ENCODE measurements at regions not wholly inside any gene's neighbourhood (a gene's known extent, or its start where the extent isn't known, plus 50 kb on each side); places are given as distances from the start of the nearest gene placed in this dataset.

GRCh38 chr17:73774852-73775251 lies 130.6 kb upstream of the SDK2 start:
- no peak overlapping the region for H3K27ac ChIP-seq (ENCODE audit: low read length)
- H3K9me3 ChIP-seq (replicated peaks; ENCODE audit: insufficient read depth, low read length): no peaks in the 10 kb centered on the region
- no peaks in the 10 kb centered on the region for H3F3A ChIP-seq (ENCODE audit: insufficient read depth, low read length)
- H3K36me3 ChIP-seq (replicated peaks; ENCODE audit: insufficient read depth, low read length): no peaks in the 10 kb centered on the region
- no peak overlapping the region for H3K4me3 ChIP-seq (ENCODE audit: low read length)
- H3K9ac ChIP-seq (ENCODE audit: low read length): no peak overlapping the region
- no peaks in the 10 kb centered on the region for H3K9me2 ChIP-seq (replicated peaks; ENCODE audit: insufficient read depth, low read length)
- H3K4me1 ChIP-seq (ENCODE audit: low read length): no peaks in the 10 kb centered on the region
- DNase-seq: no peak
- peaks cover 30% of the 10 kb centered on the region for H3K27me3 ChIP-seq (replicated peaks; ENCODE audit: insufficient read depth, low read length)
- no peak overlapping the region for H2AFZ ChIP-seq (ENCODE audit: low read length)
- no peak for TF ChIP-seq EZH2 (optimal IDR thresholded peaks at IDR 0.05; ENCODE audit: low read depth, low read length)
- no peak for TF ChIP-seq CTCF (IDR thresholded peaks at IDR 0.05; ENCODE audit: low read length)
- no peak for TF ChIP-seq EZH2phosphoT487 (IDR thresholded peaks at IDR 0.05; ENCODE audit: low read length)
- H3K4me2 ChIP-seq (ENCODE audit: low read depth, low read length): no peak overlapping the region
- H3K79me2 ChIP-seq (ENCODE audit: low read length): no peaks in the 10 kb centered on the region
- H4K20me1 ChIP-seq (ENCODE audit: insufficient read depth, low read length): no peaks in the 10 kb centered on the region

DNA sequence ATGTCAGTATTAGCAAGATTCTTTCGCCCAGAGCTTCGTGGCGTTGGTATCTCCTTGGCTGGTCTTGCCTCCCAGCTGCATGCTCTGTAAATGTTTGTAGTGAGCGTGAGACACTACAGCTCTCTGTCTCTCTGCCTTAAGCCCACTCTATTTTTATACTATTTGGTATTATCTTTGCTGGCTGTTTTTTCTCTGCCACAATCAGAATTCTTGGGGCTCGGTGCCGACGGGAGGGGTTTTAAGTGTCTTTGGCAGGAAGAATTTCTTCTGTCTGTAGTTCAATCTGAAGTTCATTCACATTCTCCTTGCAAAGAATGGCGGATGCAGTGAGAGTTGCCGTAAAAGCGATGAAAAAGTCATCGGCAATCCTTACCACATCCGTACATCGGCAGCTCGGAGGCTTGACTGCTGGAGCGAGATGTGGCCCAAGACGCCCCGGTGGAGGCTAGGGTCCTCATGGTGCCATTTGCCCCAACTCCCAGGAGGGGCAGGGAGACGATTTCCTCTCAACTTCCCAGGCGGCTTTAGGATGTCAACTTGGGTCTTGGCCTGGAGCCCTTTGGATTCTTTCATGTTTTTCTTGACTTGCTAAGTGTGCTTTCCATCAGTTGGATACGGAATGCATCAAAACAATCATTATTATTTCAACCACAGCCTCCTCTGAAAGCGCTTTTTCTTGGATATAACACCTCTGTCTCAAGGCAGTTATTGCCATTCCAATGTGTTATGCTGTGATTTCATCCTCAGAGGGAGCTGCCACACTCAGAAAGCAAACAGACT lies 132.3 kb upstream of the SDK2 start:
- H3K9me3 ChIP-seq (replicated peaks; ENCODE audit: insufficient read depth, low read length): no peaks in the 10 kb centered on the region
- no peak overlapping the region for H3K4me2 ChIP-seq (ENCODE audit: low read depth, low read length)
- H3K9me2 ChIP-seq (replicated peaks; ENCODE audit: insufficient read depth, low read length): no peaks in the 10 kb centered on the region
- no peaks in the 10 kb centered on the region for H3K36me3 ChIP-seq (replicated peaks; ENCODE audit: insufficient read depth, low read length)
- H3K79me2 ChIP-seq (ENCODE audit: low read length): no peaks in the 10 kb centered on the region
- no peak for DNase-seq
- H2AFZ ChIP-seq (ENCODE audit: low read length): no peak overlapping the region
- no peaks in the 10 kb centered on the region for H4K20me1 ChIP-seq (ENCODE audit: insufficient read depth, low read length)
- H3K27me3 ChIP-seq (replicated peaks; ENCODE audit: insufficient read depth, low read length): peaks cover 43% of the 10 kb centered on the region
- no peak overlapping the region for H3K27ac ChIP-seq (ENCODE audit: low read length)
- TF ChIP-seq CTCF (IDR thresholded peaks at IDR 0.05; ENCODE audit: low read length): no peak
- TF ChIP-seq EZH2phosphoT487 (IDR thresholded peaks at IDR 0.05; ENCODE audit: low read length): no peak
- no peak for TF ChIP-seq EZH2 (optimal IDR thresholded peaks at IDR 0.05; ENCODE audit: low read depth, low read length)
- H3K4me3 ChIP-seq (ENCODE audit: low read length): no peak overlapping the region
- H3K9ac ChIP-seq (ENCODE audit: low read length): no peak overlapping the region
- no peaks in the 10 kb centered on the region for H3K4me1 ChIP-seq (ENCODE audit: low read length)
- H3F3A ChIP-seq (ENCODE audit: insufficient read depth, low read length): no peaks in the 10 kb centered on the region

- no peaks in the 10 kb centered on the region for H3F3A ChIP-seq (ENCODE audit: insufficient read depth, low read length)
- H3K79me2 ChIP-seq (ENCODE audit: low read length): no peaks in the 10 kb centered on the region
- H3K27ac ChIP-seq (ENCODE audit: low read length): no peak overlapping the region
- H3K9me2 ChIP-seq (replicated peaks; ENCODE audit: insufficient read depth, low read length): no peaks in the 10 kb centered on the region
- no peaks in the 10 kb centered on the region for H3K36me3 ChIP-seq (replicated peaks; ENCODE audit: insufficient read depth, low read length)
- H3K9me3 ChIP-seq (replicated peaks; ENCODE audit: insufficient read depth, low read length): no peaks in the 10 kb centered on the region
- no peak overlapping the region for H3K9ac ChIP-seq (ENCODE audit: low read length)
- H4K20me1 ChIP-seq (ENCODE audit: insufficient read depth, low read length): no peaks in the 10 kb centered on the region
- H3K4me1 ChIP-seq (ENCODE audit: low read length): no peaks in the 10 kb centered on the region
- no peak for DNase-seq
- H3K27me3 ChIP-seq (replicated peaks; ENCODE audit: insufficient read depth, low read length): peaks cover 48% of the 10 kb centered on the region
- no peak overlapping the region for H2AFZ ChIP-seq (ENCODE audit: low read length)
- no peak overlapping the region for H3K4me2 ChIP-seq (ENCODE audit: low read depth, low read length)
- H3K4me3 ChIP-seq (ENCODE audit: low read length): no peak overlapping the region
- no peak for TF ChIP-seq CTCF (IDR thresholded peaks at IDR 0.05; ENCODE audit: low read length)
- TF ChIP-seq EZH2 (optimal IDR thresholded peaks at IDR 0.05; ENCODE audit: low read depth, low read length): no peak
- no peak for TF ChIP-seq EZH2phosphoT487 (IDR thresholded peaks at IDR 0.05; ENCODE audit: low read length)
Observed at GRCh38 chr17:73777131-73777449, 132.8 kb upstream of the SDK2 start.

Data from MM.1S (cell line).